Hepatocyte (in vitro differentiated cells): ENCODE measurements at regions not wholly inside any gene's neighbourhood (a gene's known extent, or its start where the extent isn't known, plus 50 kb on each side); places are given as distances from the start of the nearest gene placed in this dataset.

ENCODE experiments used
- EZH2 ChIP-seq: fragments of 200-600 bp; sonication (generic); IDR thresholded peaks from 2 replicates; pipeline ENCODE4 v1.6.1; 2016; ENCODE audit warnings: antibody characterized with exemption, mild to moderate bottlenecking, borderline replicate concordance
- TF ChIP-seq, protein P1 (sequence below): fragments of 200-600 bp; sonication (generic); IDR thresholded peaks from 2 replicates; pipeline ENCODE4 v1.5.1; 2016; ENCODE audit warnings: antibody characterized with exemption, mild to moderate bottlenecking; ENCODE audit not compliant: poor library complexity

DNA sequence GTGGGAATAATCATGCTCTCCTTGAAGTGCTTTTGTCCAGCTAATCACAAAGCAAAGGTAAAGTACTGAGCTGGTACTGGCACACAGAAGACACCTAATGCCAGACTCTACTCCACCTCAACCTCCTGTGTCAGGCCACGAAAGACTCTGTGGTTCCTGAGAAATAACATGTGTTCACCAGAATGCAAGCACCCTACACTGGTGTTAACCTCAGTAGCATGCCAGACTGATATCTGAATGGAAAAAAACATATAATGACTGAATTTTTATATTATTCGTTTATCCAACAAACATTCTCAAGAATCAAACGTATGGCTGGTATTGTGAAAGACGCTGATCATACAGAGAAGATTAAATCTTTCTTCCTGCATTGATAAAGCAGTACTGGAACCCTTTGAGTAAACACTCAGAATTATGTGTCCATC, 97.1 kb upstream of the IFNE start:
- TF ChIP-seq, protein P1, sequence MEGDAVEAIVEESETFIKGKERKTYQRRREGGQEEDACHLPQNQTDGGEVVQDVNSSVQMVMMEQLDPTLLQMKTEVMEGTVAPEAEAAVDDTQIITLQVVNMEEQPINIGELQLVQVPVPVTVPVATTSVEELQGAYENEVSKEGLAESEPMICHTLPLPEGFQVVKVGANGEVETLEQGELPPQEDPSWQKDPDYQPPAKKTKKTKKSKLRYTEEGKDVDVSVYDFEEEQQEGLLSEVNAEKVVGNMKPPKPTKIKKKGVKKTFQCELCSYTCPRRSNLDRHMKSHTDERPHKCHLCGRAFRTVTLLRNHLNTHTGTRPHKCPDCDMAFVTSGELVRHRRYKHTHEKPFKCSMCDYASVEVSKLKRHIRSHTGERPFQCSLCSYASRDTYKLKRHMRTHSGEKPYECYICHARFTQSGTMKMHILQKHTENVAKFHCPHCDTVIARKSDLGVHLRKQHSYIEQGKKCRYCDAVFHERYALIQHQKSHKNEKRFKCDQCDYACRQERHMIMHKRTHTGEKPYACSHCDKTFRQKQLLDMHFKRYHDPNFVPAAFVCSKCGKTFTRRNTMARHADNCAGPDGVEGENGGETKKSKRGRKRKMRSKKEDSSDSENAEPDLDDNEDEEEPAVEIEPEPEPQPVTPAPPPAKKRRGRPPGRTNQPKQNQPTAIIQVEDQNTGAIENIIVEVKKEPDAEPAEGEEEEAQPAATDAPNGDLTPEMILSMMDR: no peak
- TF ChIP-seq EZH2: no peak
